ENCODE measurements at regions not wholly inside any gene's neighbourhood (a gene's known extent, or its start where the extent isn't known, plus 50 kb on each side); places are given as distances from the start of the nearest gene placed in this dataset.

GRCh38 chr18:22297008-22297407, 120.7 kb downstream of the CTAGE1 start:
- TF ChIP-seq, protein P1, sequence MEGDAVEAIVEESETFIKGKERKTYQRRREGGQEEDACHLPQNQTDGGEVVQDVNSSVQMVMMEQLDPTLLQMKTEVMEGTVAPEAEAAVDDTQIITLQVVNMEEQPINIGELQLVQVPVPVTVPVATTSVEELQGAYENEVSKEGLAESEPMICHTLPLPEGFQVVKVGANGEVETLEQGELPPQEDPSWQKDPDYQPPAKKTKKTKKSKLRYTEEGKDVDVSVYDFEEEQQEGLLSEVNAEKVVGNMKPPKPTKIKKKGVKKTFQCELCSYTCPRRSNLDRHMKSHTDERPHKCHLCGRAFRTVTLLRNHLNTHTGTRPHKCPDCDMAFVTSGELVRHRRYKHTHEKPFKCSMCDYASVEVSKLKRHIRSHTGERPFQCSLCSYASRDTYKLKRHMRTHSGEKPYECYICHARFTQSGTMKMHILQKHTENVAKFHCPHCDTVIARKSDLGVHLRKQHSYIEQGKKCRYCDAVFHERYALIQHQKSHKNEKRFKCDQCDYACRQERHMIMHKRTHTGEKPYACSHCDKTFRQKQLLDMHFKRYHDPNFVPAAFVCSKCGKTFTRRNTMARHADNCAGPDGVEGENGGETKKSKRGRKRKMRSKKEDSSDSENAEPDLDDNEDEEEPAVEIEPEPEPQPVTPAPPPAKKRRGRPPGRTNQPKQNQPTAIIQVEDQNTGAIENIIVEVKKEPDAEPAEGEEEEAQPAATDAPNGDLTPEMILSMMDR (IDR thresholded peaks at IDR 0.05) = no peak
- TF ChIP-seq POLR2A (IDR thresholded peaks at IDR 0.05) (no peak), EP300 (IDR thresholded peaks at IDR 0.05) (no peak)

Data from ovary (tissue), 3 donors.